GM12872 (cell line): ENCODE measurements at regions not wholly inside any gene's neighbourhood (a gene's known extent, or its start where the extent isn't known, plus 50 kb on each side); places are given as distances from the start of the nearest gene placed in this dataset.

Source experiments
- CTCF ChIP-seq: IDR thresholded peaks from 3 replicates; pipeline ENCODE4 v1.5.1; 2011; ENCODE audit warnings: low read depth, mild to moderate bottlenecking, low read length, moderate library complexity; ENCODE audit not compliant: insufficient read depth

- TF ChIP-seq CTCF: no peak
Observed at GRCh38 chr3:163936543-163936942, 1141.8 kb downstream of the SI start.

GRCh38 chr3:163935411-163935810 is 1142.9 kb downstream of the SI start:
- no peak for TF ChIP-seq CTCF

- TF ChIP-seq CTCF: no peak
Observed at GRCh38 chr3:163929069-163929652, 1149.1 kb downstream of the SI start.

GRCh38 chr3:163927521-163927920 is 1150.8 kb downstream of the SI start:
- TF ChIP-seq CTCF: no peak

GRCh38 chr3:163924600-163924999 is 1153.7 kb downstream of the SI start:
- TF ChIP-seq CTCF: no peak

GRCh38 chr3:163919154-163919553 is 1159.1 kb downstream of the SI start:
- TF ChIP-seq CTCF: no peak

GRCh38 chr3:163916596-163917560 is 1161.4 kb downstream of the SI start:
- TF ChIP-seq CTCF: no peak
